ENCODE measurements at regions not wholly inside any gene's neighbourhood (a gene's known extent, or its start where the extent isn't known, plus 50 kb on each side); places are given as distances from the start of the nearest gene placed in this dataset.

DNA sequence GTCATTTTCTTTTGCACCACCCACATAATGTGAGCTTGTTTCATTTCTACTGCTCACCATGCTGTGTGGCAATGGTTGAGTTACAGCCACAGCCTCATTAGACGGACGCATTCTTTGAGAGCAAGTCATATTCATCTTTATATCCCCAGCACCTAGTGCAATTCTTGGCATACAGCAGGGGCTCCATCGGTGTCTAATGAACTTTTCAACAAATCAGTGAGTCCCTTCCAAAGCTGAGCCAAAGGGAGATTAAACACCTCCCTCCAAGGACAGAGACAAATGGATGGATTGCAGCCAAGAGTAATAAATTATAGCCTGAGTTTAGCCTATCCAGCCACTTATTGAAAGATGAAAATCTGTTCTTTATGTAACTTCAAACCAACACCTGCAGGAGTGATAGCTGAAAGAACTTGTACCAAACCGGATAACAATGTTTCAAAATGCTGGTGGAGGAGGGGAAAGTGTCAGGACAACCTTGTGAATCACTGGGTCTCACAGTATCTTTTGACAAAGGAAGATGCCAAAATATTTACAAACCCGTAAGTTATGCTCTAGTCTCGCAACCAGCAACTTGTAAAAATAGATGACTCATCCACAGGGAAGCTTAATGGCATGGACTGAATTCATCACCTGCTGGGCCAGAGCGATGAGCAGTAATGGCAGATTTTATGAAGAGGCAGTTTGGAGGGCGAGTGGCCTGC is 139.0 kb downstream of the PXDC1 start:
- H3K27me3 ChIP-seq (ENCODE audit: control insufficient read depth, insufficient read depth, low read length), result no peaks in the 10 kb centered on the region
- no peak overlapping the region for H3K4me3 ChIP-seq (ENCODE audit: low read depth in 2 of 2, low read length in 2 of 2)
- TF ChIP-seq TCF7L2 (IDR thresholded peaks at IDR 0.05; ENCODE audit: low read depth, low read length) (peak; percentile 41; the same call in 1 of the 2 replicates), SIN3A (IDR thresholded peaks at IDR 0.05; ENCODE audit: borderline replicate concordance, insufficient read depth, low read depth, low read length) (no peak), POLR2AphosphoS5 (IDR thresholded peaks at IDR 0.05; ENCODE audit: low read depth, low read length) (0 out of 2 replicates have a peak, but pooled peaks have one; percentile 29)
- TF ChIP-seq, protein P1, sequence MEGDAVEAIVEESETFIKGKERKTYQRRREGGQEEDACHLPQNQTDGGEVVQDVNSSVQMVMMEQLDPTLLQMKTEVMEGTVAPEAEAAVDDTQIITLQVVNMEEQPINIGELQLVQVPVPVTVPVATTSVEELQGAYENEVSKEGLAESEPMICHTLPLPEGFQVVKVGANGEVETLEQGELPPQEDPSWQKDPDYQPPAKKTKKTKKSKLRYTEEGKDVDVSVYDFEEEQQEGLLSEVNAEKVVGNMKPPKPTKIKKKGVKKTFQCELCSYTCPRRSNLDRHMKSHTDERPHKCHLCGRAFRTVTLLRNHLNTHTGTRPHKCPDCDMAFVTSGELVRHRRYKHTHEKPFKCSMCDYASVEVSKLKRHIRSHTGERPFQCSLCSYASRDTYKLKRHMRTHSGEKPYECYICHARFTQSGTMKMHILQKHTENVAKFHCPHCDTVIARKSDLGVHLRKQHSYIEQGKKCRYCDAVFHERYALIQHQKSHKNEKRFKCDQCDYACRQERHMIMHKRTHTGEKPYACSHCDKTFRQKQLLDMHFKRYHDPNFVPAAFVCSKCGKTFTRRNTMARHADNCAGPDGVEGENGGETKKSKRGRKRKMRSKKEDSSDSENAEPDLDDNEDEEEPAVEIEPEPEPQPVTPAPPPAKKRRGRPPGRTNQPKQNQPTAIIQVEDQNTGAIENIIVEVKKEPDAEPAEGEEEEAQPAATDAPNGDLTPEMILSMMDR (IDR thresholded peaks at IDR 0.05), result no peak
- TF ChIP-seq, protein P2, sequence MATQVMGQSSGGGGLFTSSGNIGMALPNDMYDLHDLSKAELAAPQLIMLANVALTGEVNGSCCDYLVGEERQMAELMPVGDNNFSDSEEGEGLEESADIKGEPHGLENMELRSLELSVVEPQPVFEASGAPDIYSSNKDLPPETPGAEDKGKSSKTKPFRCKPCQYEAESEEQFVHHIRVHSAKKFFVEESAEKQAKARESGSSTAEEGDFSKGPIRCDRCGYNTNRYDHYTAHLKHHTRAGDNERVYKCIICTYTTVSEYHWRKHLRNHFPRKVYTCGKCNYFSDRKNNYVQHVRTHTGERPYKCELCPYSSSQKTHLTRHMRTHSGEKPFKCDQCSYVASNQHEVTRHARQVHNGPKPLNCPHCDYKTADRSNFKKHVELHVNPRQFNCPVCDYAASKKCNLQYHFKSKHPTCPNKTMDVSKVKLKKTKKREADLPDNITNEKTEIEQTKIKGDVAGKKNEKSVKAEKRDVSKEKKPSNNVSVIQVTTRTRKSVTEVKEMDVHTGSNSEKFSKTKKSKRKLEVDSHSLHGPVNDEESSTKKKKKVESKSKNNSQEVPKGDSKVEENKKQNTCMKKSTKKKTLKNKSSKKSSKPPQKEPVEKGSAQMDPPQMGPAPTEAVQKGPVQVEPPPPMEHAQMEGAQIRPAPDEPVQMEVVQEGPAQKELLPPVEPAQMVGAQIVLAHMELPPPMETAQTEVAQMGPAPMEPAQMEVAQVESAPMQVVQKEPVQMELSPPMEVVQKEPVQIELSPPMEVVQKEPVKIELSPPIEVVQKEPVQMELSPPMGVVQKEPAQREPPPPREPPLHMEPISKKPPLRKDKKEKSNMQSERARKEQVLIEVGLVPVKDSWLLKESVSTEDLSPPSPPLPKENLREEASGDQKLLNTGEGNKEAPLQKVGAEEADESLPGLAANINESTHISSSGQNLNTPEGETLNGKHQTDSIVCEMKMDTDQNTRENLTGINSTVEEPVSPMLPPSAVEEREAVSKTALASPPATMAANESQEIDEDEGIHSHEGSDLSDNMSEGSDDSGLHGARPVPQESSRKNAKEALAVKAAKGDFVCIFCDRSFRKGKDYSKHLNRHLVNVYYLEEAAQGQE (IDR thresholded peaks at IDR 0.05; ENCODE audit: insufficient read depth in 1 of 2, low read depth in 2 of 2, low read length in 1 of 2), result no peak
- intact Hi-C loops (cut with micrococcal nuclease; ENCODE audit: unreplicated experiment), result no loop called here
- in situ Hi-C loops (cut with HindIII; ENCODE audit: low pct_unique_long_range_greater_than_20kb, low sequenced_read_pairs), result no loop called here
- H3K4me1 ChIP-seq (ENCODE audit: control insufficient read depth, insufficient read depth, low read length), result peaks cover 9% of the 10 kb centered on the region
- H3K36me3 ChIP-seq (ENCODE audit: control insufficient read depth, insufficient read depth, low read length), result no peaks in the 10 kb centered on the region
- ATAC-seq, result peak; percentile 88
- BruUV-seq (replicated peaks), result no TSS peak
- POLR2A ChIA-PET, result no interaction called here
- CTCF ChIA-PET, result interaction anchor here (0.7 kb wide), 1 partner anchor 333 kb away, joined by 3 read pairs; no protein-coding TSS in a partner anchor
- peak; percentile 66 for DNase-seq (ENCODE audit: low read depth, low spot score)
- H3K27ac ChIP-seq (ENCODE audit: low read length), result 0 out of 2 replicates have a peak overlapping the region, but pooled peaks have one; percentile 48
- no peaks in the 10 kb centered on the region for H3K9me3 ChIP-seq (ENCODE audit: control insufficient read depth, insufficient read depth, low read depth, low read length)

DNA sequence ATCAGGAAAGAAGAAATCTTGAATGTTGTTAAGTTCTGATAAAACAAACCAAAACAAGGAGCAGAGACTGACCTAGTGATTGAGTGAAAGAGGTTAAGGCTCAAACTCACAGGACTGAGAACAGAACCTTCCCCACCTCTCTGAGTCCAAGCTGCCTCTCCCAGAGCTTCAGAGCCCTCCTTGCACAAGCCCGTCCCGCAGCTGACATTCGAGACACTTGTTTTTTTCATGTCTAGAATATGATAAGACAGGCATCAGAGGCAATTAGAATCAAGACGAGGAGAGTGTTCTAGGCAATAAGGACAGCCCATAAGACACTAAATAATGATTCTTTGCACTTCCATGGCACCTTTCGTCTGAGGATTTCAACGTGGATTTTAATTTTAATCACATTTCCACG is 140.6 kb downstream of the PXDC1 start:
- no TSS peak for BruUV-seq (replicated peaks)
- Histone ChIP-seq H3K27ac (ENCODE audit: low read length) (no peak overlapping the region), H3K36me3 (ENCODE audit: control insufficient read depth, insufficient read depth, low read length) (no peaks in the 10 kb centered on the region), H3K4me1 (ENCODE audit: control insufficient read depth, insufficient read depth, low read length) (peaks cover 9% of the 10 kb centered on the region), H3K4me3 (ENCODE audit: low read depth in 2 of 2, low read length in 2 of 2) (no peak overlapping the region), H3K9me3 (ENCODE audit: control insufficient read depth, insufficient read depth, low read depth, low read length) (no peaks in the 10 kb centered on the region), H3K27me3 (ENCODE audit: control insufficient read depth, insufficient read depth, low read length) (no peaks in the 10 kb centered on the region)
- ATAC-seq (no peak), DNase-seq (ENCODE audit: low read depth, low spot score) (no peak)
- intact Hi-C loops (cut with micrococcal nuclease; ENCODE audit: unreplicated experiment) (no loop called here), in situ Hi-C loops (cut with HindIII; ENCODE audit: low pct_unique_long_range_greater_than_20kb, low sequenced_read_pairs) (no loop called here)
- ChIA-PET CTCF (no interaction called here), POLR2A (no interaction called here)
- TF ChIP-seq POLR2AphosphoS5 (IDR thresholded peaks at IDR 0.05; ENCODE audit: low read depth, low read length) (no peak), TCF7L2 (IDR thresholded peaks at IDR 0.05; ENCODE audit: low read depth, low read length) (no peak), SIN3A (IDR thresholded peaks at IDR 0.05; ENCODE audit: borderline replicate concordance, insufficient read depth, low read depth, low read length) (no peak)
- TF ChIP-seq, protein P1 (IDR thresholded peaks at IDR 0.05), result no peak
- TF ChIP-seq, protein P2 (IDR thresholded peaks at IDR 0.05; ENCODE audit: insufficient read depth in 1 of 2, low read depth in 2 of 2, low read length in 1 of 2), result no peak
